HG02852 (cell line): ENCODE measurements at regions not wholly inside any gene's neighbourhood (a gene's known extent, or its start where the extent isn't known, plus 50 kb on each side); places are given as distances from the start of the nearest gene placed in this dataset.

Source experiments
- ATAC-seq: cut with Tn5 transposase; IDR thresholded peaks from one replicate; pipeline ENCODE4 v1.9.1; 2021; ENCODE audit warnings: mild to moderate bottlenecking, moderate library complexity; ENCODE audit not compliant: unreplicated experiment

- no peak for ATAC-seq
Measured at GRCh38 chr3:24740326-24740725, 245.7 kb upstream of the THRB start.

- ATAC-seq: no peak
Measured at GRCh38 chr3:24741506-24741905, 246.9 kb upstream of the THRB start.

DNA sequence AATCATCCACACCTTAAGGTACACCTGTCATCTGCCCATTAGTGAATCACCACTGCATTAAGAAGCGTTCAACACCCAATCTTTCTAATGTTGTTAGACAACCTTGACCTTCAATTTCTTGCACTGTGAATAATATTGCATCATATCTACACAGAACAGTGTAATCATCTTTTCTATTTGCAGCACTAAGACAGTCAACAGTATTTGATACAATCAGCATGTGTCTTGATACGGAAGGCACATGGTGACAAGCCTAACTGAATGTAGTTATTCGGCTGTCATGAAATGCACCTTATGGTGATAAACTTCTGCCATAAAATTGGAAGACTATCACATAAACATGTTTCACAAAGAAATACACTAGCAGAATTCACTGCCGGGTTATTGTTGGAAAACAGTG lies 253.9 kb upstream of the THRB start:
- ATAC-seq: no peak

- no peak for ATAC-seq
Measured at GRCh38 chr3:24751020-24751419, 256.4 kb upstream of the THRB start.

- ATAC-seq: no peak
Measured at GRCh38 chr3:24756101-24756888, 261.6 kb upstream of the THRB start.

DNA sequence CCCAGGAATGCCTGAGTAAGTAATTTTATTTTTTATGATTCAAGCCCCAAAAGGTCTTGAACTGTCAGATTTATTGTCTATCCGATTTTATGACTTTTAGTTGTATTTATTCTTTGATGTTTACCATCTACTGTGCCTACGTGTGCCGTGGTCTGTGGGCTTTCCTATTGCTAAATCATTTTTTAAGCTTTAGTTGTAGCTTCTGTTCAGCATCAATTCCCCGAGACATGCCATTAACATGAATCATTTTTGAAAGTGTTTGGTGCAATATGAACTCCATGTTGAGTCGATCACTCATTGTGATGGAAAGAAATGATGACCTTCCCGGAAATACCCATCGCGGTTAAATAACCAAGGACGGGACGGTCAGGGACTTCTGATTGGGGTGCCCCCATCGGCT lies 268.7 kb upstream of the THRB start:
- no peak for ATAC-seq

GRCh38 chr3:24764236-24764915 lies 269.7 kb upstream of the THRB start:
- no peak for ATAC-seq

DNA sequence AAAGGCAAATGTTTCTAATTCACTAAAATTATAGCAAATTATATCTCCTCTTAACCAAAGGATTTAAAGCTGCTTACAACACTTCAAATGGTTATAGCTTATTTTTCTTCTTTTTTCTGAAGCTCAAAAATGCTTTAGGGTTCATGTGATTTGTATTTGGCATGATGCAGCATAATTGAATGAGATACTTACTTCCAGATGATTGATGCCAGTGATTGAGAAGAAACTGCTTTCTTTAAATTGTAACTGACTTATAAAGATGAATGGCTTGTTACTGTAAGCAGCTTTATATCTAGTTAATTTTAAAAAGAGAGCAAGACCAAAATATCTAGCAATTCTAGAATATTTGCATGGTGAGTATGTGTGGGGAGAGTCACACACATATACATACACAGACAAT lies 270.7 kb upstream of the THRB start:
- ATAC-seq: no peak

DNA sequence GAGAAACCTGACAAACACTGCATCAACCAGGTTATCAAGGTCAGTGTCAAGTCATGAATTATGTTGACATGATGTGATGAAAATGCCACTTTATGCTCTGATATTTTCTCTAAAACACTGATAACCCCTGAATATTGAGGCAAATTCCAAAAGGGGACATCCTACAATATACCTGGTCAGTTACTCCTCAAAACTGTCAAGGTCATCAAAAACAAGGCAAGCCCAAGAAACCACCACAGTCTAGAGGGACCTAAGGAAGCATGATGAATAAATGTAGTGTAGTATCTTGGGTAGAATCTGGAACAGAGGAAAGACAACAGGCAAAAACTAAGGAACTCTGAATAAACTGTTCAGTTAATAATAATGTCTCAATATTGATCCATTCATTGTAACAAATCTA lies 275.3 kb upstream of the THRB start:
- ATAC-seq: no peak

DNA sequence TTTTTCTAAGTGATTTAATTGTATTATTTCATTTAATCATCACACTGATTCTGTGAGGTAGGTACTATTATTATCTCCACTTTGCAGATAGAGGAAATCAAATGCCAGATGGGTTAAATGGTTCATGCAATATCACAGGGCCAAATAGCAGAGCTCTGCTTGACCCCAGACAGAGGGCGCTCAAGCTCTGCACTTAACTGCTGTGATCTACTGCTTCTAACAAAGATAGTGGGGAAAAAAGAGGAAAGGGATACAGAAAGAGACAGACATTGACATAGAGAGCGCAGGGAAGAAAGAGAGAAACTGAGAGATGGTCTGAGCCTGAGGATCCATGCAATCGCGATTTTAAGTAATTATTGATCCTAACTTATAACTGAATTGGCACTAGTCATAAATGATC lies 279.1 kb upstream of the THRB start:
- ATAC-seq: peak; percentile 86

DNA sequence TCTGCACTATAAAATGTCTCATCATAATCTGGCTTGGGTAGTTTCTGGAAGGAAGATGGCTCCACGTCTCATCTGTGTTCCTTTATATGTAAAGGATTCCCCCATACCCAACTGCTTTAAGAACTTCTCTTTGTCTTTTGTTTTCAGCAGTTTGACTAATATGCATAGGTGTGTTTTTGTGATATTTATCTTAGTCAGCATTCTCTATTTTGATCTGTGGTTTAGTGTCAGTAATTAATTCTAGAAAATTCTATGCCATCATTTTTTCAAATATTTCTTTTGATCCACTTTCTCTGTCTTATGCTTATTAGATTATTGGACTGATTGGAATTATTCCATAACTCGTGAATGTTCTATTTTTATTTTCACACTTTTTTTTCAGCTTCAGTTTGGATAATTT lies 286.3 kb upstream of the THRB start:
- no peak for ATAC-seq

- ATAC-seq: no peak
Measured at GRCh38 chr3:24781454-24781853, 286.8 kb upstream of the THRB start.

DNA sequence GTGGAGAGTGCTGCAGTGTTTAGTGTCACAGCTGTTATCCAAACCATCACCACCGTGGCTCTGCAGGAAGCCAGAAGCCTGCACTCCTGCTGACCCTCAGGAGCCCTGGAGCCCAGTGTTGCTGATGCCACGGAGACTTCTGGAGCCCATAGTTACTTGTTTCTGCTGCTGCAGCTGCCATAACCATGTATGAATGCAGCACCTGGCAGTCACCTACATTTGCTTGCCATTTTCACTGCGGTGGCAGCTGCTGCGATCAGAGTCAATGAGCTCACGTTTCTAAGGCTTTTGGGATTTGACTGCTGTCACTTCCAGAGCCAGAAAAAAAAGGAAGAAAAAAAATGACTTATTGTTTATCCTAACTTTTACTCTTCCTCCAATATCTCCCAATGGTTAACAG lies 299.2 kb upstream of the THRB start:
- no peak for ATAC-seq

GRCh38 chr3:24802614-24803013 lies 308.0 kb upstream of the THRB start:
- peak; percentile 97 for ATAC-seq

GRCh38 chr3:24804095-24804494 lies 309.4 kb upstream of the THRB start:
- no peak for ATAC-seq

DNA sequence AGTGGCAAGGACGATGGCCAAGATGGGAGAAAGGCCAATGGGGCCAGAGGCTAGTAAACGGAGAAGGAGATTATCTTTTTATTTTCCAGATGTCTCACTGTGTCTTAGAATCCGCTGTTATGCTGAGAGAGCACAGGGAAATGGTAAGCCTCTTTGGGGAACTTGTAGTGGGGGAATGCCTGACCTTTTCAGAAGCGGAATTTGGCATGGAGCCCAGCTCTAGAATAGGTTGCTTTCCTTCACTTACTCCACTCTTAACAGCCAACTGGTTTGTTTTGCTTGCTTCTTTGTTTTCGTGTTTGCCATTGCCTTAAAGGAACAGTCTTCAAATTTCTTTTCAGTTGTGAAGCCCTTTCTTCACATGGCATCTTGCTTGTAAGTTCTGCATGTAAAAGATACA lies 316.2 kb upstream of the THRB start:
- no peak for ATAC-seq

DNA sequence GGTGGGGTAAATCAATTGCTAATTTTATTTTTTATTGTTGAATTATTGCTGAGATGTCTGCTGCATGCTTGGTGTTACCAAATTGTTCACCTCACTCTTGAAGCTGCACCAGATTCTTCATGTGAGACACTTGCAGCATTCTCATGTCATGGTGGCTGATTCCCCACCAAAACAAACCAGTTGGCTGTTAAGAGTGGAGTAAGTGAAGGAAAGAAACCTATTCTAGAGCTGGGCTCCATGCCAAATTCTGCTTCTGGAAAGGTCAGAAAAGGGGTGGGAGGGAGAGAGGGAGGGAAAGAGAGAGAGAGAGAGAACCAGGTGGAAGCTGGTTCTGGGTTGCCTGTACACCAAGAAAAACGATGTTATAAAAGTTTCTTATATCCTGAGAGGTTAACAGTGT lies 317.5 kb upstream of the THRB start:
- ATAC-seq: no peak

DNA sequence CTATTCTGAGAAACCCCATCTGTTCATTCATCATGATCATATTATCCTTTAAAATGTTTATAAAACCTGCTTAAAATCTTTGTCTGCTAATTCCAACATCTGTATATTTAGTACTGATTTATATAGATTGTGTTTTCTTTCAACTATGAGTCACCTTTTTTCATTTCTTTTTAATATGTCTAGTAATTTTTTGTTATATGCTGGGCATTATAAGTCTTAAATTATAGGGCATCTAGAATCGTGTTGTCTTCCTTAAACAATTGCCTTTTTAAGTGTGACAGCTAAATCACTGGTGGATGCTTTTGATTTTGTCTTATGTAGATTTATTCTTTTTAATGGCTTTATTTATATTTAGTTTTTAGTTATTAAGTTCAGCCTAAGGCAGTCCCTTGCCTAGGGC lies 323.4 kb upstream of the THRB start:
- ATAC-seq: no peak

GRCh38 chr3:24828011-24828410 lies 333.4 kb upstream of the THRB start:
- no peak for ATAC-seq

- no peak for ATAC-seq
Measured at GRCh38 chr3:24828551-24828950, 333.9 kb upstream of the THRB start.

- no peak for ATAC-seq
Measured at GRCh38 chr3:24829011-24829581, 334.4 kb upstream of the THRB start.

DNA sequence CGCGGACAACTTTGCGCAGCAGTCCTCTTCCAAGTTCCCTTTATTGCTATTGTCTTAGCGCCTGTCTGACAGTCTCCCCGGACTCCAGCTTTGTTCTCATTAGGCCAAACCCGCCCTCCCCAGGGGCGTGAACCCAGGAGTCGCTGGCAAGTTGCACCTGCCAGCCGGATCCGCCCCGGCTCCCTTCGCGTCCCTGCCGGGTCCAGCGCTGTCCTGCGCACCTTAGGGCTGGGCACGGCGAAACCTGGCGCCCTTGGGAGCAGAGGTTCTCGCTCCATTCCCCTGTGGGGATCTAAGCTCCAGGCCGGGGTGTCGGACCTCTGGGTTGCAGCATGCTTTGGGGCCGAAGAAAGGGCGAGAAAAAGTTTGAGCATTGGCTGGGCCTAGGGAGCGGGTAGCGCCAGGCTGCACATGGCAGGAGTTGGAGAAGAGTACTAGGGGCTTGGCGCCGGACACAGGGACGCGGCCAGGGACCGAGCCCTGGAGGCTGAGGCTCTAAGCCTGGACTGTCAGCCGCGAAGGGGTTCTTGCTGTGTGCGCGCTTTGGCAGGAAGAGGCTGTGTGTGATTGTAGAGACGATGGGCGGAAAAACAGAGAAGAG lies 335.1 kb upstream of the THRB start:
- ATAC-seq: no peak
